GM19240 (cell line): ENCODE measurements at regions not wholly inside any gene's neighbourhood (a gene's known extent, or its start where the extent isn't known, plus 50 kb on each side); places are given as distances from the start of the nearest gene placed in this dataset.

Experiments used
- DNase-seq: peaks from one replicate; pipeline ENCODE4 v3.0.0; 2011; ENCODE audit warnings: low spot score; ENCODE audit not compliant: insufficient read length

DNA sequence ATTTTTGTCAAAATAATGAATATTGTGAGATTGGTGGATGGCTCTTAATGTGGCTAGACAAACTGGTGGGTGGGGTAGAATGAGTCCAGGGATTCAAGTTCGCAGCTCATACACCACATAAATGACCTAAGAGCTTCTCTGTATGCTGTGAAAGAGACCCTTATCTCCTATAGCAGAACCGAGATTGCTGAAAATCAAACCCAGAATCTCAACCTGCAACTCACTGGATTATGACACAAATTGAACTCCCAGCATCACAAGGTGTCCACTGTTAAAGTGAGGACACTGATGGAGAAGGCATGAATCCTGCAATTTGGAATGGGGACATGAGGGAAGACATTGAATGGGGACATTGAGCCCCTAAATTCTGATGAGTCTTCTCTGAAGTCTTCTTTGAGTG is 51.3 kb upstream of the CNKSR3 start:
- no peak for DNase-seq

DNA sequence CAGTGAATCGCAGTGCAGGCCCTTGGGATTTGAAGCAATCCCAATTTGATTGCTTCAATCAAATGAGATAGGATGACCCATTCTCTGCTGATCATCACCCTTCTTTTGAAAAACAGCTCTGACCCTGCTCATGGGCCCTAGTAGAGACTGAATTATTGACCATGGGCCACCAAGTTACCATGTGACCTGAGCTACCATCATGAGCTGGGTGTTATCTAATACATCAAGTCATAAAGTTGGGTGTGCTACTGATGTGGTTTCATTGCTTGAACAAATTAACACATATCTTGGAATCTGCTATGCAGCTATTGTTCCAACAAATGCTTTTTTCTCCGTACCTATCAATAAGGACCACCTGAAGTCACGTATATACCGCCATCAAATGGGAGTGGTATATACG is 54.8 kb upstream of the CNKSR3 start:
- DNase-seq, result no peak

DNA sequence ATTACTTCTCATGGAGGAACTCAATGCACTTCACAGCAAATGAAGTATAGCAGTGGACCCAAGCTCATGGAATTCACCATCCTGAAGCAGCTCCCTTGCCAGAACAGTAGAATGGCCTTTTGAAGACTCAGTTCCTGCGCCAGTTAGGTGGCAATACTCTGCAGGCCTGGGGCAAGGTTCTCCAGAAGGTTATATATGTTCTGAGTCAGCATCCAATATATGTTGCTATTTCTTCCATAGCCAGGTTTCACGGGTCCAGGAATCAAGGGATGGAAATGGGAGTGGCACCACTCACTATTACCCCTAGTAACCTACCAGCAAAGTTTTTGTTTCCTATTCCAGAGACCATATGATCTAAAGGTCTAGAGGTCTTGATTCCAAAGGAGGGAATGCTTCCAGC is 56.4 kb upstream of the CNKSR3 start:
- DNase-seq, result no peak

DNA sequence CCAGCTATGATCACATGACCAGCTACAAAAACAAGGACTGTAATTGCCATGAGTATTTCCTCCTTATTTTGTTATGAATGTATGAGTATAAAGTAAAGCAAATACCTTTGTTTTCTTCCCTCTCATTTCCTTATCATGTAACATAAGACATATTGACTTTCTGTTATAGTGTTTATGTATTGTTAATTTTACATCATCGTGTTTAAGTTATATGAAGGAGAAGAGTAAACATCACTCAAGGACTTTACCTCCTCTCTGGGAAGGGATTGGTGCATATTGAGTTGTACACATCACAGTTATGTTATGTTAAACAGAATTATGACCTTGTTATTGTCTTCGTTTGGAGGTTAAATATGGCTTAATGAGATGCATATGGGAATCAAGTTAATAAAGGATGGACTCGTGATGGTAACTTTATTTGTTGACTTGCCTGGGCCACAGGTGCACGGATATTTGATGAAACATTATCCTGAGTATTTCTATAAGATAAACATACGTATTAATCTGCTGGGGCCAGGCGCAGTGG is 57.3 kb upstream of the CNKSR3 start:
- DNase-seq, result no peak

- no peak for DNase-seq
Observed at GRCh38 chr6:154569156-154569862, 58.8 kb upstream of the CNKSR3 start.

- no peak for DNase-seq
Observed at GRCh38 chr6:154570505-154570904, 60.0 kb upstream of the CNKSR3 start.

GRCh38 chr6:154572556-154572955 is 62.1 kb upstream of the CNKSR3 start:
- no peak for DNase-seq

DNA sequence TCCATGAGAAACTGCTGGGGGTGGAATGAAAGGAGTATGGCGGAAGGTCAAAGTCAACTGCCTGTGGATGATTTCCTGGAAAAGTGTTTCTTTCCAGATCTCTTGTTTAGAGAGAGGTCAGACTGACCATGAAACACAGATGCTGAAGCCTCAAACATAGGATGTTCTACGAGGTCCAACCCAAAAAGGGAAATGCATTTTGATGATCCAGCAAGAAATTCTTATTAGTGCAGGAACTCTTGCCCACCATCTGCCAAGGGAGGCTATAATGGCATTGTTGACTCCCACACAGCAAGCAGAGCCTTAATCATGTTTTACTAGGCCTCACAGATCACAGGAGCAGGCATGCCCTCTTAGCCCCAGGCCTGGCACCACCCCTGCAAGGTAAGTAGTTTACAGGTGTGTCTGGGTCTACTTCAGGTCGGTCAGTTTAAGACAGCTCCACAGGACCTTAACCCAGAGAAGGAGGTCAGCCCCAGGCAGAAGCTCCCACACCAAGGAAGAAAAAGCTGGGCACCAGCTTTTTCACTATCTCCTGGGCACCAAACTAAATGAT is 67.6 kb upstream of the CNKSR3 start:
- DNase-seq, result no peak

GRCh38 chr6:154579046-154579445 is 68.6 kb upstream of the CNKSR3 start:
- DNase-seq, result no peak

DNA sequence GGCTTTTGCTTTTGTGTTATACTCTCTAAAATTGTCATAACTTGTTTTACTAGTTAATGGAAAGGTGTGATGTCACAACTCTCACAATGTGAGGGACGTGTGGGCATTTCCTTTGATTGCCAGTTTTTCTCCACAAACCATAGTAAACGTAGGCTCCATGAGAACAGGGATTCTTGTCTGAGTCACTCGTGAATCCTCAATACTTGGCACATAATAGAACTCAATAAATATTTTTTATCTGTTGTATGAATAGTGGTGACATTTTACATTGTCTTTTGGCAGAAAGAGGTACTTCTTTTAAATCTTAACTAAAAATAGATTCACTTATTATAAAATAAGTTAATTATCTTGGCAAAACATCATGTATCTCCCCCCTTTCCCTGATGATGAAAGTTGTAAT is 69.0 kb upstream of the CNKSR3 start:
- DNase-seq, result no peak

DNA sequence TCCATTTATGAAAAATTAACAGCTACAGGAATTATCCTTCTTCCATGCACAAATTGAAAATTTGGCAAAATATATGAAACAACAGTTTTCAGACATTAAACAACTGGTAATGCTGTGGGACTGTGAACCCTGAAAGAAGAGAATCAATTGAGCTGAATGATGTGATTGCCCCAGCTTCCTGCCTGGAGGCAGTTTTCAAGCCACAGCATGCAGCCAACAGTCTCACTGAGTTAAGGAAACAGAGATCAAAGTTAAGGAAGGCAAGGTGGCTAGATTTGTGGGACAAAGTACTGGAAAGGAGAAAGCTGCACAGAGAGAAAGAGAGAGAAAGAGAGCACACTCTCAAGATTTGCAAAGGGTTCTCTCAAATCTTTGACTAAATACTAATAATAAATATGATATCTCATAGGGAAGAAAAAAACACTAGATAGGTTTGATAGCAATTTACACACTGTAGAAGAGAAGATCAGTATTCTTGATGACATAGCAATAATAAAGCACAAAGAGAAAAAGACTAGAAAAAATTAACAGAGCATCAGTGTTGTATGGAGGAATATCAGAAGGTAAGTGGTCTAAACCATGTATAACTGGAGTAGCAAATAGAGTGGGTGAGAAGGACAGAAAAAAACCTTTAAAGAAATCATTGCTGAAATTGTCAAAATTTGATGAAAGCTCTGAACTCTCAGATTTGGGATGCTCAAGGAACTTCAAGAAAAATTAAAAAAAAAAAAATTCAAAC is 70.1 kb upstream of the CNKSR3 start:
- DNase-seq, result no peak

DNA sequence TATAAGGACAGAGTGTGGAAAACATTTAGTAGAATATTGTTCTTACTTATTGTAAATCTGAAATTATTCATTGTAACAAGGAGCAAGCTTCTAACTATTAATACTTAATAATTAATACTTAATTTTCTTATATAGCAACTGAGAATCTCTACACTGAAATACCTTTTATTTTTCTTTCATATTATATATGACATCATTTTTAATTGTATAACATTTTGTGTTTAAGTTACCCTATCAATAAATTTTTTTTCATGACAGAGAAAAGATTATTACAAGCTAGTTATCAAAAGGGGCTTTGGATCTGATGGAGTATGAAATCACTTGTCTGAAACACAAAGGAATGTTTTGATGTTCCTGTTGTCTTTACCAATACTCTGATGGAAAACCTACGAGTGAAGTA is 72.2 kb upstream of the CNKSR3 start:
- DNase-seq, result no peak

DNA sequence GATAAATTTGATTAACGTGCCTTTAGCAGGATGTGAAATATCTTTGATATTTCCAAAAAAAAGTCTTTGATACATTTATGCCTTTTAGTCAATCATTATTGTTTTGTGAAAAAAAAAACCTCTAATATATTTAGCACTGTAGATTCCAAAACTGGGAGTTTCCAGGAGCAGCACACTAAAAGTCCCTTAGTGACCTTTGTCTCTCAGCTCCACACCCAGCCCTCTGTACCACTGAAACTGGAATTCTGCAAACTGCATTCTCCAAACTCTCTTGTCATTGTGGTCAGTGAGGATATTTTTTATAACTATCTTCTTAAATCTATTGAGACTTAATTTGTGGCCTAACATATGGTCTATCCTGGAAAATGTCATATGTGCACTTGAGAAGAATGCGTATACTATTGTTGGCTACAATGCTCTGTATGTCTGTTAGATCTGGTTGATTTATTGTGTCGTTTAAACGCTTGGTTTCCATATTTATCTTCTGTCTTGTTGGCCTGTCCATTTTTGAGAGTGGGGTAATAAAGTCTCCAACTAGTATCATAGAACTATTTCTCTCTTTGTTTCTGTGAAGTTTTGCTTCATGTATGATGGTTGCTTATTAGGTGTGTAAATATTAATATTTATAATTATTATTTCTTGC is 73.2 kb upstream of the CNKSR3 start:
- no peak for DNase-seq

DNA sequence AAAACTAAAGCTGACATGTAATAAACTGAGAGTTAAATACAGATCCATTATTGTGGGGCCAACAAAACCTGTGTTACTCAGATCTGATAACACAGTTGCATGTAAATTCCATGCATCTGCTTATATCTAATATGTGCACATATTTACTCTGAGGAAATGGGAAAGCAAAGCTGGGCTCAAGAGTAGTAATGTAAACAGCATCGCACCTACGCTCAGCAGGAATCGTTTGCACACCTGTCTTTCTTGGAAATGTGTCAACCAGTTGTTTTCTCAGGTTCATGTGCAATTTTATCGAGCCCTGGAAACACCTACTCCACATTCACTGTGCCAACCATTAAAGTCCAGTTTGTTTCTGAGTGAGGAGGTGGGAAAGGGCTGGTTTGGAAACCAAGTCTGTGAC is 80.3 kb upstream of the CNKSR3 start:
- no peak for DNase-seq

- no peak for DNase-seq
Observed at GRCh38 chr6:154591234-154591633, 80.7 kb upstream of the CNKSR3 start.

GRCh38 chr6:154592199-154592860 is 81.8 kb upstream of the CNKSR3 start:
- DNase-seq, result no peak

DNA sequence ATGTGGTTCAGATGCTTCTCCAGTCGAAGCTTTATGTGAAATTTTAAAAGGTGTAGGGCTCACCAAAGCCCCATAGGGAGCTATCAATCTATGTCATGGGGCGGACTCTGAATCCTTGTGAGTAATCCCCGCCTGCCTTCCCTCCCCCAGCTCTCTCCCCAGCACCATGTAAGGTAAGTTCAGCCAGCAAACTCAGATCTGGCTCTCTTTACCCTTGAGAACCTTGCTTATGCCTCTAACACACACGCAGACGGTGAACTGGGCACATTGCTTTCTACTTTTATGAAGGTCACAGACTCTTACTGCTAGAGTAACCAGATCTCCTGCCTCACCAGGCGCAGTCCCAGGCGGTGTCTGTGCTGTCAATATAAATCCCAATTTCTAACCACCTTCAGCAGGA is 82.6 kb upstream of the CNKSR3 start:
- DNase-seq, result no peak

- no peak for DNase-seq
Observed at GRCh38 chr6:154594496-154595198, 84.2 kb upstream of the CNKSR3 start.

- DNase-seq, result no peak
Observed at GRCh38 chr6:154595538-154595937, 85.1 kb upstream of the CNKSR3 start.

DNA sequence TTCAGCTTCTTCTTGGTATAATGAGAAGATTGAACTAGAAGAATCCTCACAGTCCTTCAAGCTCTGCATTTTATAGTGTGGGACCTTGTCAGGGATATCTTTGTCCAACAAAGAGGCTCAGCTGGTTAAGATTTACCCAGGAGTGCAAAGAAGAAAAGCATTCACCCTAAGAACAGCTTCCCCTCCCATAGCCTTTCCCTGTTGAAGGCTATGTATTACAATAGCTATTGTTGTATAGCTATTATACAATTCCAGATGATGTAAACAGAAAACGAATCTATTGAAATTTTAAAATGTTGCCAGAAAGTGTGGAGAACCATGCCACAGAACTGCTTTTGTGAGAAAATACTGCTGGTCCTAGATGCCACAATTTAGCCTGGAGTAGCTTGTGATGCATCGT is 85.5 kb upstream of the CNKSR3 start:
- DNase-seq, result no peak

- no peak for DNase-seq
Observed at GRCh38 chr6:154596701-154597100, 86.2 kb upstream of the CNKSR3 start.
